ENCODE measurements at regions not wholly inside any gene's neighbourhood (a gene's known extent, or its start where the extent isn't known, plus 50 kb on each side); places are given as distances from the start of the nearest gene placed in this dataset.

- no peak for DNase-seq (ENCODE audit: low read depth in 4 of 4, low spot score in 2 of 4)
Measured at GRCh38 chr2:196248467-196249094, 77.2 kb upstream of the STK17B start.

GRCh38 chr2:196249171-196249570 lies 77.8 kb upstream of the STK17B start:
- DNase-seq (ENCODE audit: low read depth in 4 of 4, low spot score in 2 of 4) = no peak

- DNase-seq (ENCODE audit: low read depth in 4 of 4, low spot score in 2 of 4) = no peak
Measured at GRCh38 chr2:196249860-196250259, 78.5 kb upstream of the STK17B start.

- DNase-seq (ENCODE audit: low read depth in 4 of 4, low spot score in 2 of 4) = no peak
Measured at GRCh38 chr2:196251132-196251531, 79.8 kb upstream of the STK17B start.

GRCh38 chr2:196252408-196253115 lies 81.2 kb upstream of the STK17B start:
- no peak for DNase-seq (ENCODE audit: low read depth in 4 of 4, low spot score in 2 of 4)

GRCh38 chr2:196253116-196253480 lies 81.7 kb upstream of the STK17B start:
- no peak for DNase-seq (ENCODE audit: low read depth in 4 of 4, low spot score in 2 of 4)

GRCh38 chr2:196256585-196256984 lies 85.2 kb upstream of the STK17B start:
- DNase-seq (ENCODE audit: low read depth in 4 of 4, low spot score in 2 of 4) = no peak

- DNase-seq (ENCODE audit: low read depth in 4 of 4, low spot score in 2 of 4) = no peak
Measured at GRCh38 chr2:196257086-196257485, 85.7 kb upstream of the STK17B start.

- no peak for DNase-seq (ENCODE audit: low read depth in 4 of 4, low spot score in 2 of 4)
Measured at GRCh38 chr2:196258407-196258806, 87.0 kb upstream of the STK17B start.

- DNase-seq (ENCODE audit: low read depth in 4 of 4, low spot score in 2 of 4) = no peak
Measured at GRCh38 chr2:196259507-196260481, 88.4 kb upstream of the STK17B start.

GRCh38 chr2:196260546-196260945 lies 89.2 kb upstream of the STK17B start:
- no peak for DNase-seq (ENCODE audit: low read depth in 4 of 4, low spot score in 2 of 4)

GRCh38 chr2:196262606-196263005 lies 91.2 kb upstream of the STK17B start:
- DNase-seq (ENCODE audit: low read depth in 4 of 4, low spot score in 2 of 4) = no peak

- DNase-seq (ENCODE audit: low read depth in 4 of 4, low spot score in 2 of 4) = no peak
Measured at GRCh38 chr2:196263181-196263747, 91.9 kb upstream of the STK17B start.

- DNase-seq (ENCODE audit: low read depth in 4 of 4, low spot score in 2 of 4) = no peak
Measured at GRCh38 chr2:196266351-196266750, 95.0 kb upstream of the STK17B start.

GRCh38 chr2:196266855-196267254 lies 95.5 kb upstream of the STK17B start:
- no peak for DNase-seq (ENCODE audit: low read depth in 4 of 4, low spot score in 2 of 4)

GRCh38 chr2:196268025-196268424 lies 96.6 kb upstream of the STK17B start:
- DNase-seq (ENCODE audit: low read depth in 4 of 4, low spot score in 2 of 4) = no peak

GRCh38 chr2:196268538-196269338 lies 97.4 kb upstream of the STK17B start:
- no peak for DNase-seq (ENCODE audit: low read depth in 4 of 4, low spot score in 2 of 4)

- DNase-seq (ENCODE audit: low read depth in 4 of 4, low spot score in 2 of 4) = no peak
Measured at GRCh38 chr2:196271795-196272194, 100.4 kb upstream of the STK17B start.

GRCh38 chr2:196274387-196274809 lies 103.0 kb upstream of the STK17B start:
- no peak for DNase-seq (ENCODE audit: low read depth in 4 of 4, low spot score in 2 of 4)

- DNase-seq (ENCODE audit: low read depth in 4 of 4, low spot score in 2 of 4) = no peak
Measured at GRCh38 chr2:196275646-196276352, 104.4 kb upstream of the STK17B start.
